ENCODE measurements at regions not wholly inside any gene's neighbourhood (a gene's known extent, or its start where the extent isn't known, plus 50 kb on each side); places are given as distances from the start of the nearest gene placed in this dataset.

- no peak for TF ChIP-seq IRF9 (tag; IDR thresholded peaks at IDR 0.05)
- peak; percentile 53 to 95 (median 71) for TF ChIP-seq CTCF (IDR thresholded peaks at IDR 0.05 in 2 of 3, conservative IDR thresholded peaks at IDR 0.05 in 1 of 3; ENCODE audit: insufficient read depth in 2 of 3, low read depth in 1 of 3, low read length in 3 of 3)
- TF ChIP-seq ZNF561 (CRISPR knock-in tag; conservative IDR thresholded peaks at IDR 0.05) = no peak
- TF ChIP-seq REST (IDR thresholded peaks at IDR 0.05; ENCODE audit: borderline replicate concordance) = peak; percentile 4; the same call in 1 of the 2 replicates
- TF ChIP-seq REST (CRISPR knock-in tag; IDR thresholded peaks at IDR 0.05; ENCODE audit: low read depth) = no peak
- TF ChIP-seq SNIP1 (IDR thresholded peaks at IDR 0.05; ENCODE audit: low read depth) = no peak
Measured at GRCh38 chr2:215736653-215737290, 276.6 kb downstream of the MREG start (continued).
